SK-N-SH (cell line): ENCODE measurements at regions not wholly inside any gene's neighbourhood (a gene's known extent, or its start where the extent isn't known, plus 50 kb on each side); places are given as distances from the start of the nearest gene placed in this dataset.

Experiments used
- CTCF ChIA-PET: fragments of 300-600, 350-600 bp; formaldehyde crosslinking; extraction: SDS; loops from one replicate; lab custom pipeline; 2021; lab: Yijun Ruan, JAX
- POLR2A ChIA-PET: fragments of 350-600 bp; sonication (Branson Sonifier 250); formaldehyde crosslinking; extraction: SDS; loops from one replicate; lab custom pipeline; 2020; ENCODE audit warnings: antibody characterized with exemption, inconsistent platforms; lab: Yijun Ruan, JAX
- DNase-seq: peaks from one replicate; pipeline ENCODE4 v3.0.0; 2012
- H2AFZ ChIP-seq: fragments of 200-600 bp; sonication (generic); 2 replicates; pipeline ENCODE4 v1.8.1; 2016; ENCODE audit warnings: antibody characterized with exemption, mild to moderate bottlenecking, low read depth
- H3F3A ChIP-seq: fragments of 200-600 bp; sonication (generic); replicated peaks from 2 replicates; pipeline ENCODE3; 2016; ENCODE audit warnings: antibody characterized with exemption, mild to moderate bottlenecking; ENCODE audit not compliant: insufficient read depth
- H3K27ac ChIP-seq, 2 experiments: fragments of 200-500 bp in 1 of 2; fragments of 200-600 bp in 1 of 2; sonication (Bioruptor generic) in 1 of 2; sonication (generic), shearing (Covaris generic) in 1 of 2; 2 replicates each; pipeline versions ENCODE4 v1.5.1 to v1.6.1; 2014 to 2016; ENCODE audit warnings: low read depth in 2 of 2, inconsistent platforms in 1 of 2, low read length in 1 of 2, mild to moderate bottlenecking in 1 of 2, mixed read lengths in 1 of 2
- H3K27me3 ChIP-seq: fragments of 200-600 bp; sonication (generic), shearing (Covaris generic); 2 replicates; pipeline ENCODE4 v1.6.1; 2016; ENCODE audit warnings: mixed run types; ENCODE audit not compliant: insufficient read depth
- H3K36me3 ChIP-seq, 2 experiments: fragments of 200-500 bp in 1 of 2; fragments of 200-600 bp in 1 of 2; sonication (Bioruptor generic) in 1 of 2; sonication (generic) in 1 of 2; replicated peaks in 1 of 2; 2 replicates each; pipeline versions ENCODE3 to v1.5.1; 2014 to 2016; ENCODE audit warnings: low read length in 1 of 2, mild to moderate bottlenecking in 1 of 2; ENCODE audit not compliant: insufficient read depth in 2 of 2, control insufficient read depth in 1 of 2
- H3K4me1 ChIP-seq, 2 experiments: fragments of 200-500 bp in 1 of 2; fragments of 200-600 bp in 1 of 2; sonication (Bioruptor generic) in 1 of 2; sonication (generic), shearing (Covaris generic) in 1 of 2; 2 replicates each; pipeline versions ENCODE4 v1.5.1 to v1.6.1; 2014 to 2016; ENCODE audit warnings: low read depth in 1 of 2, low read length in 1 of 2, mixed run types in 1 of 2; ENCODE audit not compliant: insufficient read depth in 2 of 2, control insufficient read depth in 1 of 2
- H3K4me2 ChIP-seq: fragments of 200-600 bp; sonication (generic), shearing (Covaris generic); 2 replicates; pipeline ENCODE4 v1.6.1; 2017; ENCODE audit warnings: mixed run types
- H3K4me3 ChIP-seq, 2 experiments: fragments of 200-500 bp in 1 of 2; fragments of 200-600 bp in 1 of 2; sonication (Bioruptor generic) in 1 of 2; sonication (generic), shearing (Covaris generic) in 1 of 2; 2 replicates each; pipeline versions ENCODE4 v1.5.1 to v1.8.1; 2014 to 2016; ENCODE audit warnings: low read depth in 2 of 2, inconsistent platforms in 1 of 2, low read length in 1 of 2, mild to moderate bottlenecking in 1 of 2, mixed read lengths in 1 of 2, moderate library complexity in 1 of 2
- H3K79me2 ChIP-seq: fragments of 200-600 bp; sonication (generic); 2 replicates; pipeline ENCODE4 v1.8.1; 2017; ENCODE audit warnings: mild to moderate bottlenecking; ENCODE audit not compliant: insufficient read depth
- H3K9ac ChIP-seq: fragments of 200-600 bp; sonication (generic); 2 replicates; pipeline ENCODE4 v1.6.1; 2017; ENCODE audit warnings: mixed run types
- H3K9me2 ChIP-seq: fragments of 200-600 bp; sonication (generic); 2 replicates; pipeline ENCODE4 v1.6.1; 2017; ENCODE audit warnings: mixed run types
- H3K9me3 ChIP-seq: fragments of 200-600 bp; sonication (generic); 2 replicates; pipeline ENCODE4 v1.6.1; 2017; ENCODE audit warnings: mixed run types, mild to moderate bottlenecking, moderate library complexity
- H4K20me1 ChIP-seq: fragments of 200-600 bp; sonication (generic); 2 replicates; pipeline ENCODE4 v1.6.1; 2017; ENCODE audit warnings: mild to moderate bottlenecking, mixed run types; ENCODE audit not compliant: insufficient read depth
- CHD2 ChIP-seq: fragments of 150-350 bp; IDR thresholded peaks from 2 replicates; pipeline ENCODE4 v1.6.1; 2018; ENCODE audit warnings: low read length; ENCODE audit not compliant: partially characterized antibody
- EZH2phosphoT487 ChIP-seq: fragments of 200-600 bp; sonication (generic); IDR thresholded peaks from 2 replicates; pipeline ENCODE4 v1.6.1; 2017; ENCODE audit warnings: low read depth, mixed run types, mild to moderate bottlenecking, antibody characterized with exemption, moderate library complexity, borderline replicate concordance
- FOSL2 ChIP-seq: IDR thresholded peaks from 2 replicates; pipeline ENCODE4 v1.4.0; 2012; ENCODE audit warnings: low read depth, mild to moderate bottlenecking, moderate library complexity, borderline replicate concordance
- GATA2 ChIP-seq: sonication (generic); formaldehyde crosslinking; IDR thresholded peaks from 2 replicates; pipeline ENCODE4 v1.5.0; 2020; ENCODE audit warnings: mild to moderate bottlenecking, missing genetic modification reagents
- NFIC ChIP-seq: IDR thresholded peaks from 2 replicates; pipeline ENCODE4 v1.4.0; 2012; ENCODE audit warnings: borderline replicate concordance
- NRF1 ChIP-seq: IDR thresholded peaks from 2 replicates; pipeline ENCODE4 v1.6.1; 2012; ENCODE audit warnings: low read depth, mild to moderate bottlenecking, low read length
- RXRA ChIP-seq: IDR thresholded peaks from 2 replicates; pipeline ENCODE4 v1.4.0; 2012; ENCODE audit warnings: low read depth, mild to moderate bottlenecking, borderline replicate concordance
- SIN3A ChIP-seq: IDR thresholded peaks from 2 replicates; pipeline ENCODE4 v1.6.1; 2012; ENCODE audit warnings: low read depth, mild to moderate bottlenecking, low read length, moderate library complexity, borderline replicate concordance
- SMC3 ChIP-seq: IDR thresholded peaks from 2 replicates; pipeline ENCODE4 v1.6.1; 2012; ENCODE audit warnings: low read depth, low read length, improper control_type of control experiment
- WGBS: methylation state at CpG from one replicate; pipeline ENCODE4 v1.1.6; 2017; ENCODE audit warnings: low lambda C conversion rate; 5-methylcytosine and 5-hydroxymethylcytosine counted together
- TF ChIP-seq, protein P1 (sequence below): IDR thresholded peaks from 2 replicates; pipeline ENCODE4 v1.6.1; 2012; ENCODE audit warnings: mild to moderate bottlenecking, low read depth, low read length, moderate library complexity
- TF ChIP-seq, protein P2 (sequence below): IDR thresholded peaks from 2 replicates; pipeline ENCODE4 v1.4.0; 2012; ENCODE audit warnings: low read depth
- TF ChIP-seq, protein P3 (sequence below): IDR thresholded peaks from 2 replicates; pipeline ENCODE4; 2012

DNA sequence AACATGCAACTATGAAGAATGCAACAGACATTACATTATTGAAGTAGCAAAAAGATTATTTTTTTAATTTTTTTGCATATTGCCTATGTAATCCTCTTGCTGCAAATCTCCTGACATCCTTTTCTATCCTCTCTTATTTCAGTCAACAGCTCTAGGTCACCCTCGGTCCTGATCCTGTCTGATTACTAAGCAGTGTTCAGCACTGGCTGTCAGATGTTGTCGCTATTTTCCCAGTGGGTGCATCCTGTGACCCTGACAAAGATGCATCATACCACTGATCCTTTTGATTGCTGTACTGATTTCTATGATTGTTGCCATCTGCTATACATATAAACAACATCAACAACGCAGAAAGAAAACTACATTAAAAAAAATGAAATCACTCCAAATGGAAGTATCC is 443.7 kb upstream of the PRR20A start (continued):
- TF ChIP-seq, protein P1, sequence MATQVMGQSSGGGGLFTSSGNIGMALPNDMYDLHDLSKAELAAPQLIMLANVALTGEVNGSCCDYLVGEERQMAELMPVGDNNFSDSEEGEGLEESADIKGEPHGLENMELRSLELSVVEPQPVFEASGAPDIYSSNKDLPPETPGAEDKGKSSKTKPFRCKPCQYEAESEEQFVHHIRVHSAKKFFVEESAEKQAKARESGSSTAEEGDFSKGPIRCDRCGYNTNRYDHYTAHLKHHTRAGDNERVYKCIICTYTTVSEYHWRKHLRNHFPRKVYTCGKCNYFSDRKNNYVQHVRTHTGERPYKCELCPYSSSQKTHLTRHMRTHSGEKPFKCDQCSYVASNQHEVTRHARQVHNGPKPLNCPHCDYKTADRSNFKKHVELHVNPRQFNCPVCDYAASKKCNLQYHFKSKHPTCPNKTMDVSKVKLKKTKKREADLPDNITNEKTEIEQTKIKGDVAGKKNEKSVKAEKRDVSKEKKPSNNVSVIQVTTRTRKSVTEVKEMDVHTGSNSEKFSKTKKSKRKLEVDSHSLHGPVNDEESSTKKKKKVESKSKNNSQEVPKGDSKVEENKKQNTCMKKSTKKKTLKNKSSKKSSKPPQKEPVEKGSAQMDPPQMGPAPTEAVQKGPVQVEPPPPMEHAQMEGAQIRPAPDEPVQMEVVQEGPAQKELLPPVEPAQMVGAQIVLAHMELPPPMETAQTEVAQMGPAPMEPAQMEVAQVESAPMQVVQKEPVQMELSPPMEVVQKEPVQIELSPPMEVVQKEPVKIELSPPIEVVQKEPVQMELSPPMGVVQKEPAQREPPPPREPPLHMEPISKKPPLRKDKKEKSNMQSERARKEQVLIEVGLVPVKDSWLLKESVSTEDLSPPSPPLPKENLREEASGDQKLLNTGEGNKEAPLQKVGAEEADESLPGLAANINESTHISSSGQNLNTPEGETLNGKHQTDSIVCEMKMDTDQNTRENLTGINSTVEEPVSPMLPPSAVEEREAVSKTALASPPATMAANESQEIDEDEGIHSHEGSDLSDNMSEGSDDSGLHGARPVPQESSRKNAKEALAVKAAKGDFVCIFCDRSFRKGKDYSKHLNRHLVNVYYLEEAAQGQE = no peak
- TF ChIP-seq, protein P2, sequence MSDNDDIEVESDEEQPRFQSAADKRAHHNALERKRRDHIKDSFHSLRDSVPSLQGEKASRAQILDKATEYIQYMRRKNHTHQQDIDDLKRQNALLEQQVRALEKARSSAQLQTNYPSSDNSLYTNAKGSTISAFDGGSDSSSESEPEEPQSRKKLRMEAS = no peak

DNA sequence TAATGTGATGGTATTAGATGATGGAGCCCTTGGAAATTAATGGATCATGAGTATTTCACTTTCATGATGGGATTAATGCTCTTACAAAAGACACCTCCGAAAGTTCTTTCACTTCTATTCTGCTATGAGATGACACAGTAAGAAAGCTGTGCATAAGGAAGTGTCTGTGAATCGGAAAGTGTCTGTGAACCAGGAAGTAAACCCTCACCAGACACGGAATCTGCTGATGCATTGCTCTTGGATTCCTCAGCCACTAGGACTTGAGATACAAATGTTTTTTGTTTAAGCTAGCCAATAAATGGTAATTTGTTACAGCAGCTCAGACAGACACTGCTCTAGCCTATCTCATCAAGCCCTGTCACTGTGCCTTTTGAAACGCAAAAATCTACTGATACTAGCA is 440.4 kb upstream of the PRR20A start:
- no peaks in the 10 kb centered on the region for H3K4me1 ChIP-seq
- no peak overlapping the region for H3K9ac ChIP-seq
- CTCF ChIA-PET = no interaction called here
- TF ChIP-seq GATA2 (CRISPR knock-in tag) = no peak
- TF ChIP-seq SMC3 = no peak
- TF ChIP-seq SIN3A = no peak
- TF ChIP-seq NFIC = no peak
- TF ChIP-seq, protein P2 = no peak
- TF ChIP-seq NRF1 = no peak
- TF ChIP-seq, all 33 proteins: peak for 0
- Histone ChIP-seq H3K9me3 (no peaks in the 10 kb centered on the region), H3K9me2 (no peaks in the 10 kb centered on the region), H3K4me3 (no peak overlapping the region), H3K36me3 (no peaks in the 10 kb centered on the region), H3K79me2 (no peaks in the 10 kb centered on the region), H3F3A (no peaks in the 10 kb centered on the region), H3K27me3 (no peaks in the 10 kb centered on the region), H3K4me2 (no peak overlapping the region), H3K27ac (no peak overlapping the region), H4K20me1 (no peaks in the 10 kb centered on the region), H2AFZ (no peak overlapping the region)
- WGBS = 23% methylated on average over 4 of the region's 4 CpGs
- POLR2A ChIA-PET = no interaction called here
- no peak for DNase-seq

DNA sequence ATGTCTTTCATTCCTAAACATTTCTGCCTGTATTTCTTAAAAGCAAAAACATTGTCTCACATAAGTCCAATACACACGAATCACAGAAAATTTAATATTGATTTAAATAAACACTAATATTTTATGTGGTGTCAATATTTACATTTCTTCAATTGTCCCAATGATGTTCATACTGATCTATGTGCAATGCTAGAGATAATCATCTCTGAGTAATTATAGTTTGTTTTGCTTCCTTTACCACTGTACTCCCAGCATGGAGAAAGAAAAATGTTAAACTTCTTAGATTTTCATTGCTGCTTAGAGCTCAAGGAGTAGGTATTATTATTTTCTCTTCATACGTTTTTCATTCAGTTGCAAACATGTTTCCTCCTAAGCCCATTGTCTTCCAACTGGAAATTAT is 434.2 kb upstream of the PRR20A start:
- POLR2A ChIA-PET = no interaction called here
- CTCF ChIA-PET = interaction anchor here (1.0 kb wide), 1 partner anchor 65 kb away, joined by 3 read pairs; no protein-coding TSS in a partner anchor
- WGBS = 1% methylated on average over 2 of the region's 2 CpGs

More for the DNA sequence above, 434.2 kb upstream of the PRR20A start:
- H3K9ac ChIP-seq = no peak overlapping the region
- H4K20me1 ChIP-seq = no peaks in the 10 kb centered on the region
- H3K36me3 ChIP-seq = no peaks in the 10 kb centered on the region
- H3K27ac ChIP-seq = no peak overlapping the region
- no peak overlapping the region for H3K4me2 ChIP-seq
- no peak overlapping the region for H2AFZ ChIP-seq
- no peak overlapping the region for H3K4me3 ChIP-seq
- no peaks in the 10 kb centered on the region for H3K79me2 ChIP-seq
- H3K4me1 ChIP-seq = no peaks in the 10 kb centered on the region
- no peak for TF ChIP-seq CHD2
- TF ChIP-seq, protein P3, sequence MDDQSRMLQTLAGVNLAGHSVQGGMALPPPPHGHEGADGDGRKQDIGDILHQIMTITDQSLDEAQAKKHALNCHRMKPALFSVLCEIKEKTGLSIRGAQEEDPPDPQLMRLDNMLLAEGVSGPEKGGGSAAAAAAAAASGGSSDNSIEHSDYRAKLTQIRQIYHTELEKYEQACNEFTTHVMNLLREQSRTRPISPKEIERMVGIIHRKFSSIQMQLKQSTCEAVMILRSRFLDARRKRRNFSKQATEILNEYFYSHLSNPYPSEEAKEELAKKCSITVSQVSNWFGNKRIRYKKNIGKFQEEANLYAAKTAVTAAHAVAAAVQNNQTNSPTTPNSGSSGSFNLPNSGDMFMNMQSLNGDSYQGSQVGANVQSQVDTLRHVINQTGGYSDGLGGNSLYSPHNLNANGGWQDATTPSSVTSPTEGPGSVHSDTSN = no peak
- TF ChIP-seq EZH2phosphoT487 = no peak
- TF ChIP-seq FOSL2 = no peak
- no peak for TF ChIP-seq RXRA
- DNase-seq = no peak
- H3F3A ChIP-seq = no peaks in the 10 kb centered on the region
- H3K9me2 ChIP-seq = 0 out of 2 replicates have a peak, but pooled peaks cover 3% of the 10 kb centered on the region
- H3K9me3 ChIP-seq = no peaks in the 10 kb centered on the region
- H3K27me3 ChIP-seq = no peaks in the 10 kb centered on the region
